Dedifferentiated amniotic fluid mesenchymal stem cell (primary cell): ENCODE measurements at regions not wholly inside any gene's neighbourhood (a gene's known extent, or its start where the extent isn't known, plus 50 kb on each side); places are given as distances from the start of the nearest gene placed in this dataset.

ENCODE experiments used
- DNase-seq: peaks from one replicate; pipeline ENCODE4 v3.0.0-alpha.2; 2016; ENCODE audit errors: extremely low spot score

DNA sequence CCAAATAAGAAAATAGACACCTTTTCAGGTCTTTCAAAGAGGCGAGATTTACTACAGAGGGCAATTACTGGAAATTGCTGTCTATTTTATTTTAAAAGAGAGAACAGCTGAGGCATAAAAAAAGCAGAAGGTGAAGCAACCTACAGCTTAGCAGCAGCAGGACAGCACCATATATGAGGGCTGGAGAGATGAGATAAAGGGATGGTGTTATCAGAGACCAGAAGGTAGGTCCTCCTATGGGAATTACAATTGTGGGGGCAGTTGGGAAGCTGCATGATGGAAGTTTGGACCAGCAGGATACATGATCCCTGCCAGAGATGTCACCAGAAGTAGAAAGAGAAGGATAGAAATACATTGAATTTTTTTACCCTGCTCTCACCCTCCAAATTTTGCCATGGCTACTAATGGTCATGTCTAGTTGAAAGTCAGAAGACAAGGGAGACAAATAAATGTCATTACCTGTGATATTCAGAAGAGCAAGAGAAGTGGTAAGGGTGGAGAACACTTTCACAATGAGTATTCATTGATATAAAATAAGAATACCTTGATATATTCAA lies 77.2 kb upstream of the CALCR start:
- DNase-seq: no peak

DNA sequence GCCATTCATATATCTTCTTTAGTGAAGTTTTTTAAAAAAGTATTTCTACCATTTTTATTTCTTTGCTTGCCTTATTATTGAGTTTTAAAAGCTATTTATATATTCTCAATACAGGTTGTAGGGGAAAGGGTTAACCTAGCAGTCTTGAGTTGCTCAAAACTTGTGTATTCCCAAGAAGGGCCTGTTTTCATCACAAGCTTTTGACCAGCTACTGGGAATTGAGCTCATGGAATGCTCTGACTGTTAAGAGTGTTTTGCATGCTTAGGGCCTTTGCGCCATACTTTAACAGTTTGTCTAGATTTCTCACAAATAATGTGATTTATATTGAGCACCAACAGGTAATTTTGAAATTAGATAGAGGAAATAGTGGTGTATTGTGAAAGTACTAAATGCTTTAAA lies 72.0 kb upstream of the CALCR start:
- no peak for DNase-seq

DNA sequence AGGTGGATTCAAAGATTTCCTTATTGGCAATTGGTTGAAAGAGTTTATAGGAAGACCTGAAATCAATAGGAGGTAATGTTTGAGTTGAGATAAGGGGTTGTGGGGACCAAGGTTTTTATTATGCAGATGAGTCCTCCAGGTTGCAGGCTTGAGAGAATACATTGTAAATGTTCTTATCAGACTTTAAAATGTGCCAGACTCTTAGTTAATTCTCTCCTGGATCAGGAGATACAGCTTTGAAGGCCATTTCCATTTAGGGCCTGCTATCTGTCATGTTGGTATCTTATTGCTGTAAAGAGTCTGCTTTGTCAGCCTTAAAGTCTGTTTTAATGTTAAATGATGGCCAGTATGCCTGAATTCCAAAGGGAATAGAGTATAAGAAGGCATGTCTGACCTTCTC lies 61.8 kb upstream of the CALCR start:
- no peak for DNase-seq

DNA sequence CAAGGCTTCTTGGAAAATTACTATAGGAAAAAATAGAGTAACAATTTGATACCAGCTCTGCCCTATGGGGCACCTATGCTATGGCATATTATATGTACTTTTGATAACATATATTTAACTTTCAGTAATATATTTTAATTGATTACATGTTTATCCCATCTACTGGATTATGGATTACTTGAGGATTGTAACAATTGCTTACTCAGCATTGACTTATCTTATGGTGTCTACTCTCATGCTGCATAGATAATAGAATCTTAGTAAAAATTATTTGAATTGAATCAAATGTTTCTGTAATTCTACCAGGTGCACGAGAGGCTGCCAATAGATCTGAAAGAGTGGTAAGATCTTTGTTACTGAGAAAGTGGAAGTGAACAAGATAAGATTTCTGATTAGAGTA lies 57.8 kb upstream of the CALCR start:
- DNase-seq: no peak

DNA sequence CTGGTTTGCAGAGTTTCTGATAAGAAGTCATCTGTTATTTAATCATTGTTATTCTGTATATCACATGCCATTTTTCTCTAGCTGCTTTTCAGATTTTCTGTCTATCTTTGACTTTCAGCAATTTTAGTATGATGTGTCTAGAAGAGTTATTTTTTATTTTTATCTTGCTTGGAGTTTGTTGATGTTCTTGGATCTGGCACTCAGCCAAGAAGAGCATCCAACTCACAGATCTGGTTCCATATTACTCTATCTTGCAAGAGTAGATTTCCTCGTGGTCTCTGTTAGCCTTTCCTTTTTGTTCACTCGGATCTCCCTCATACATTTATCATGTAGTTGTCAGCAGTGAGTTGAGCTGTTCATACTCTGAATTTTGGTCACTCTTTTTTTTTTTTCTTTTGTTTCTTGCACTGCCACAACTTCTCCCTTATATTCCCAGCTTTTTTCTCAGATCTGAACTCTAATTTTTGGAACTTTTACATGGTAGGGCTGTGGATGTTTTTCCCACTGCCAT lies 54.8 kb upstream of the CALCR start:
- DNase-seq: no peak

DNA sequence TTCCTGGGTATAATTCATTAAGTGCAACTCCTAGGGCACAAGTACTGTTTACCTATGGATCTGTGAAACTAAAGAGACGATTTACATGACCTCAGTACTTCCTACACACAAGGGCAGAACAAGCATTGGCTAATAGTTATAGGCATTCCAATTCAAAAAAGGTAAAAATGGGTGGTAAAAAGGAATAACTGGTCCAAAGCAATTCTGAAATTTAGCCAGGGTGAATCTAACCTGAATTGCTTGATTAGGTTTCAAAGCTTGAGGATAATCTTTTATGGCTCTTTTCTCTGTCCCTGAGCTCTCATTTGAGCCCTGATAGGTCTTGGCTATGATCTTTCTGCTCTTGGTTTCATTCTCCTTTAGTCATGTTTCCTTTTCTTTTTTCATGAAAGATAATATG lies 52.3 kb upstream of the CALCR start:
- DNase-seq: no peak
